ENCODE measurements at regions not wholly inside any gene's neighbourhood (a gene's known extent, or its start where the extent isn't known, plus 50 kb on each side); places are given as distances from the start of the nearest gene placed in this dataset.

DNA sequence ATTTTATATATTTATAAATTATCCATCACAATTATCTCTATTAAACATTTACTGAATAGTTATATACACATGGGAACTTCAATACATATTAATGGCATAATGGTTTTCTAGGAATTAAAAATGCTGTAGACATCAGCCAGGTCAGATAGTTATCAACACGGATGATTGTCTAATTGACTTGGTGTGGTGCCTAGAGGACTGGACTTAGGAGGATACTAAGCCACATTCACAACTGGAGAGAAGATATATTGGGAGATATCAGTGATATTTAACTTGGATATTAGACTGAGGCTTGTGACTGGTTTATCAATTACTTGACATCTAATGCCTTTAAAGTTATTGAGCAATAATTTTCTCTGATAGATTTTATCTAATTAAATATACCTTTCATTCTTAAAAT is 794.5 kb upstream of the ANO3 start:
- TF ChIP-seq CTCF (IDR thresholded peaks at IDR 0.05; ENCODE audit: borderline replicate concordance, extremely low read depth, low read length, poor library complexity, severe bottlenecking), result no peak
- TF ChIP-seq EZH2 (IDR thresholded peaks at IDR 0.05; ENCODE audit: borderline replicate concordance, low read depth, low read length, severe bottlenecking), result no peak

All from DND-41 (cell line).